ENCODE measurements at regions not wholly inside any gene's neighbourhood (a gene's known extent, or its start where the extent isn't known, plus 50 kb on each side); places are given as distances from the start of the nearest gene placed in this dataset.

DNA sequence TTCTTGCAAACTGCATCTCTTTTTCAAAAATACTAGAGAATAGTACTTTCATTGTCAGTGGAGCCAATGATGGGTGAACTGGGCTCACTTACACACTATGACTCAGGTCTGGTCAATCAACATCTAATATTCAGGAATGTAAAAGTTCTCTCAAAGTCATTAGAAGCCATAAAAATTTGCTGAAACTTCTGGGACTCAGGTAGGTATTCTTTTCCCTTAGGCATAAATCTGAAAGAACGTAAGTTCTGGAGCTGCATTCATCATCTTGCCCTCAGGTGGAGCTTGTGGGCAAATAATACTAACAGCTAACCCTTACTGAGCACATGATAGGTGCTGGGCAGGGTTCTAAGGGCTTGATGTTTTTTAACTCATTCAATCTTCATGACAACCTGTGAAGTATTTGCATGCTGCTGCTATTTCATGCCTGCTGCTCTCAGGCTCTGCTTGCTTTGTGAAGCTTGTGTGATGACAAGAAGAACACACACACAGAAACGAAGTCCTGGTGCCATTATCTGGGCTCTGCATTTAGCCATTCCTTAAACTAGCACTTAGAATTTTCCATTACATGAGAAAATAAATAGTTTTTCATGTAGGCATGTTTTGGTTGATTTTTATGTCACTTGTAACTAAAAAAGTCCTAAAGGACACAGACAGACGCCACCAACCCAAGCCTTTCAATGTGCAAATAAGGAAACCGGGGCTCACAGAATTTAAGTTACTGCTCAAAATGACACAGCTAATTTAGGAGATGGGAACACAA, 394.2 kb upstream of the LYPLAL1 start:
- Histone ChIP-seq H3K9ac (ENCODE audit: low read length) (no peak overlapping the region), H3K9me3 (ENCODE audit: control insufficient read depth, low read length) (no peaks in the 10 kb centered on the region), H3K27me3 (replicated peaks; ENCODE audit: control insufficient read depth, insufficient read depth, low read length) (no peaks in the 10 kb centered on the region), H3K36me3 (ENCODE audit: control insufficient read depth, insufficient read depth, low read length, severe bottlenecking) (no peaks in the 10 kb centered on the region), H3K4me1 (ENCODE audit: control insufficient read depth, insufficient read depth, low read length) (no peaks in the 10 kb centered on the region), H3K4me3 (ENCODE audit: low read length) (no peak overlapping the region)
- DNase-seq (ENCODE audit: low read depth): no peak

DNA sequence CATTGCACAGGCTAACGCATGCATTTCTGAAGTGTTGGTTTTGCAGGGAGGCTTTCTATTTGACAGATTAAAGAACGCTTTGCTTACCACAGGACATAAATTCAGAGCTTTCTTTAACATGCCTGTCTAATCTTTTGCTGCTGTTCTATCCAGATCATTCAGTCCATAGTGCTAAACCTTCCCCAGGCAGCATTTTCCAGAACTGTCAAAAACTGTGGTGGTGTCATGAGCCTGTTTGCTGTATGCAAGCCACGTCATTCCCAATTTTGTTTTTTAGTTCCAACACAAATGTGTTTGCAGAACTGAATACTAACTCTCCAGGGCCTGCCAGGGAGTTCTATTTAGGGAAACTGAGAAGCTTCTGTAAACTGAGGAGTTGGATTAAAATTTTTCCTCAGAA, 390.5 kb upstream of the LYPLAL1 start:
- Histone ChIP-seq H3K4me1 (ENCODE audit: control insufficient read depth, insufficient read depth, low read length) (peaks cover 9% of the 10 kb centered on the region), H3K9ac (ENCODE audit: low read length) (no peak overlapping the region), H3K9me3 (ENCODE audit: control insufficient read depth, low read length) (no peaks in the 10 kb centered on the region), H3K36me3 (ENCODE audit: control insufficient read depth, insufficient read depth, low read length, severe bottlenecking) (no peaks in the 10 kb centered on the region), H3K4me3 (ENCODE audit: low read length) (no peak overlapping the region), H3K27me3 (replicated peaks; ENCODE audit: control insufficient read depth, insufficient read depth, low read length) (no peaks in the 10 kb centered on the region)
- DNase-seq (ENCODE audit: low read depth): no peak

DNA sequence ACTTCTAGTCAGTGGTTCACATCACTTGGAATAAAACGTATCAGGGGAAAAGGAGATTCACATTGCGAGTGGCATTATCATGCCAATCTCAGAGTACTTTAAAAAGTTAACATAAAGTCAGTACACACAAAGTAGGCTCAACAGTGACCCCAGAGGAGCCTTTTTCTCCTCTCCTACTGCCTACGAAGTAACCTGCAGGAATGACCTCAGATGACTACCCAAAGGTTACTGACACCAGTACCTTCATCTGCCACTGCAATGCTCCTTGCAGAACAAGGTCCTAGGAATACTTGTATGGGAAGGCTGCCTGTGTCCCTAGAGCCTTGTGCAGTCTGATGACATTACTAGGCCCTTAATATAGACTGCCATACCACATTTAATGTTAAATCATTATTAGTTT, 389.8 kb upstream of the LYPLAL1 start:
- Histone ChIP-seq H3K36me3 (ENCODE audit: control insufficient read depth, insufficient read depth, low read length, severe bottlenecking) (no peaks in the 10 kb centered on the region), H3K9me3 (ENCODE audit: control insufficient read depth, low read length) (no peaks in the 10 kb centered on the region), H3K27me3 (replicated peaks; ENCODE audit: control insufficient read depth, insufficient read depth, low read length) (no peaks in the 10 kb centered on the region), H3K4me3 (ENCODE audit: low read length) (no peak overlapping the region), H3K4me1 (ENCODE audit: control insufficient read depth, insufficient read depth, low read length) (peaks cover 9% of the 10 kb centered on the region), H3K9ac (ENCODE audit: low read length) (no peak overlapping the region)
- no peak for DNase-seq (ENCODE audit: low read depth)

DNA sequence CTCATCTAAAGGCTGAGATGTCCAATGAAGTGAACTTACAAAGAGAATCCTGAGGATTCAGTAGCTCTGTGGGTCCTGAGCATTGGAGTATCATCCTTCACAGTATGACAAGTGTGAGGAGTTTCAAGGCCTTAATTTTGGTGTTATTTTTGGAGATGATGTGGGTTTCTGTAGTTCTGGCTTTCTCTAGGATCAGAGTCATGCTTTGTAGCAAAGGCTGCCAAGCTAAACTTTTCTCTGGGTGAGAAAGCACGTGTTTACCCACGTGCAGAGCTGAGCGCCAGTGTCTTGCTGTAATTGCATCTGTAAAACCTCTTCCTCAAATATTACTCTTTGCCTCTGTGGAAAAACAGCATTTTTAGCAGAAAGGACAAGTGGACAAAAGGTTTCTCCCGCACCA, 387.8 kb upstream of the LYPLAL1 start:
- H3K4me3 ChIP-seq (ENCODE audit: low read length): no peak overlapping the region
- peak; percentile 29 for DNase-seq (ENCODE audit: low read depth)
- no peaks in the 10 kb centered on the region for H3K27me3 ChIP-seq (replicated peaks; ENCODE audit: control insufficient read depth, insufficient read depth, low read length)
- H3K36me3 ChIP-seq (ENCODE audit: control insufficient read depth, insufficient read depth, low read length, severe bottlenecking): no peaks in the 10 kb centered on the region
- peak overlapping the region; percentile 9 for H3K9ac ChIP-seq (ENCODE audit: low read length)
- H3K4me1 ChIP-seq (ENCODE audit: control insufficient read depth, insufficient read depth, low read length): peaks cover 9% of the 10 kb centered on the region
- H3K9me3 ChIP-seq (ENCODE audit: control insufficient read depth, low read length): peaks cover 5% of the 10 kb centered on the region

DNA sequence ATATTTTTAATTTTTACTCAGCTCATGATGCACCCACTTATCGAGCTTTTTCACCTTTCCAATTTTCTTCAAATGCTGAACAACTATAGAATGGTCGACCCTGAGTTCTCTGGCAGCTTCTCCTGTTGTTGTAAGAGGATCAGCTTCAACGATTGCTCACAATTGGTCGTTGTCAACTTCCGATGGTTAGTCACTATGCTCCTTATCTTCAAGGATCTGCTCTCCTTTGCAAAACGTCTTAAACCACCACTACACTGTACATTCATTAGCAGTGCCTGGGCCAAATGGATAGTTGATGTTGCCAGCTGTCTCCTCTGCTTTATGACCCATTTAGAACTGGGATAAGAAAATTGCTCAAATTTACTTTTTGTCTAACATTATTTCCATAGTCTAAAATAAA, 385.9 kb upstream of the LYPLAL1 start:
- Histone ChIP-seq H3K9me3 (ENCODE audit: control insufficient read depth, low read length) (peaks cover 5% of the 10 kb centered on the region), H3K4me1 (ENCODE audit: control insufficient read depth, insufficient read depth, low read length) (peaks cover 9% of the 10 kb centered on the region), H3K9ac (ENCODE audit: low read length) (no peak overlapping the region), H3K4me3 (ENCODE audit: low read length) (no peak overlapping the region), H3K36me3 (ENCODE audit: control insufficient read depth, insufficient read depth, low read length, severe bottlenecking) (no peaks in the 10 kb centered on the region), H3K27me3 (replicated peaks; ENCODE audit: control insufficient read depth, insufficient read depth, low read length) (no peaks in the 10 kb centered on the region)
- no peak for DNase-seq (ENCODE audit: low read depth)

DNA sequence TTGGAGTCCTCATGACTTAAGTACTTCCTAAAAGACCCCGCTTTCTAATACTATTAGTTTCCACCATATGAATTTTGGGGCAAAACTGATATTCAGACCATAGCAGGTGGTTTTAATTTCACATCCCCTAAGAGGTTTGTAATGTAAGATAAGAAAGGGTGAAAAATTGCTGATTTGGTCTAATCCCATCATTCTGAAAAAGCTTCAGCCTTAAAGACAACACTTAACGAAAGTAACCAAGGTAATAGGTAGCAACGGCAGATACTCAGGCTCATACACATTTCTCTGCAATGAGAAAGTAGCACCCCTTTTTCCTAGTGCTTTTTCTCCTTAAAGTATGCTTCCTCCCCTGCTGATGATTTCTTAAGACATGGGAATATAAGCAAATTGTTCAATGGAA, 376.9 kb upstream of the LYPLAL1 start:
- Histone ChIP-seq H3K9me3 (ENCODE audit: control insufficient read depth, low read length) (no peaks in the 10 kb centered on the region), H3K9ac (ENCODE audit: low read length) (no peak overlapping the region), H3K4me3 (ENCODE audit: low read length) (no peak overlapping the region), H3K27me3 (replicated peaks; ENCODE audit: control insufficient read depth, insufficient read depth, low read length) (no peaks in the 10 kb centered on the region), H3K4me1 (ENCODE audit: control insufficient read depth, insufficient read depth, low read length) (no peaks in the 10 kb centered on the region), H3K36me3 (ENCODE audit: control insufficient read depth, insufficient read depth, low read length, severe bottlenecking) (no peaks in the 10 kb centered on the region)
- DNase-seq (ENCODE audit: low read depth): no peak

DNA sequence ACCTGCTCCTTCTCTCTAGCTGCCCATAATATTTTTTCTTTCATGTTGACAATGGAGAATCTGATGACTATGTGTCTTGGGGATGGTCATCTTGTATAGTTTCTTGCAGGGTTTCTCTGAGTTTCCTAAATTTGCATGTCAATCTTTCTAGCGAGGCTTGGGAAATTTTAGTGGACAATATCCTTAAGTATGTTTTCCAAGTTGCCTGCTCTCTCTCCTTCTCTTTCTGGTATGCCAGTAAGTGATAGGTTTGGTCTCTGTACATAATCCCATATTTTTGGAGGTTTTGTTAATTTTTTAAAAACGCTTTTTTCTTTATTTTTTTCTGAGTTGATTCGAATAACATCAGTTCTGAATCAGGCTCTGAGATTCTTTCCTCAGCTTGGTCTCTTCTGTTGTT, 370.9 kb upstream of the LYPLAL1 start:
- Histone ChIP-seq H3K9me3 (ENCODE audit: control insufficient read depth, low read length) (peaks cover 6% of the 10 kb centered on the region), H3K4me1 (ENCODE audit: control insufficient read depth, insufficient read depth, low read length) (peaks cover 6% of the 10 kb centered on the region), H3K4me3 (ENCODE audit: low read length) (no peak overlapping the region), H3K9ac (ENCODE audit: low read length) (no peak overlapping the region), H3K27me3 (replicated peaks; ENCODE audit: control insufficient read depth, insufficient read depth, low read length) (no peaks in the 10 kb centered on the region), H3K36me3 (ENCODE audit: control insufficient read depth, insufficient read depth, low read length, severe bottlenecking) (no peaks in the 10 kb centered on the region)
- DNase-seq (ENCODE audit: low read depth): no peak

DNA sequence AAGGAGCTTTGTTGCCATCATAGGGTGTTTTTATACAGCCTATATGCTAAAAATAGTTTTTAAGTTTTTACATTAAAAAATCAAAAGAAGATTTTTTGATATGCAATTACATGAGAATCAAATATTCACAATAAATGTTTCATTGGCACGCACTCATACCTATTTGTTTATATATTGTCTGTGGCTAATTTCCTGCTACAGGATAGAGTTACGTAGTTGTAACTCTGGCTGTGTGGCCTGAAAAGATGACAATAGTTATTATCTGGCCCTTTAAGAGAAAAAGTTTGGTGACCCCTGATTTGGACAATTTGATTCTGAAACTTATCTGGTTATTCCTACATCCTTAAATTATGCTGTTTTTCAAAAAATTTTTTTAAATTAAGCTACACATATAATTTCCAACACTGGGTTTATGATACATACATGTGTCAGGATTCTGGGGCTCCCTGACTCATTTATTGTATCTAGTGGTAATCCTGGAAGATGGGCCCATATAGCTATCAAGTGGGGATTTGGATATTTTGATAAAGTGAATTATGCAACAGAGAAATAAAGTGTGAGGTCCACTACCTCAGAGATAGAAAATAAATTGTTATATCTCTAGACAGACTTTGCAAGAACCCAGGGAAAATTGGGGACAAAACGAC, 370.2 kb upstream of the LYPLAL1 start:
- Histone ChIP-seq H3K27me3 (replicated peaks; ENCODE audit: control insufficient read depth, insufficient read depth, low read length) (no peaks in the 10 kb centered on the region), H3K9me3 (ENCODE audit: control insufficient read depth, low read length) (peaks cover 6% of the 10 kb centered on the region), H3K36me3 (ENCODE audit: control insufficient read depth, insufficient read depth, low read length, severe bottlenecking) (no peaks in the 10 kb centered on the region), H3K4me3 (ENCODE audit: low read length) (no peak overlapping the region), H3K9ac (ENCODE audit: low read length) (no peak overlapping the region), H3K4me1 (ENCODE audit: control insufficient read depth, insufficient read depth, low read length) (peaks cover 6% of the 10 kb centered on the region)
- no peak for DNase-seq (ENCODE audit: low read depth)

DNA sequence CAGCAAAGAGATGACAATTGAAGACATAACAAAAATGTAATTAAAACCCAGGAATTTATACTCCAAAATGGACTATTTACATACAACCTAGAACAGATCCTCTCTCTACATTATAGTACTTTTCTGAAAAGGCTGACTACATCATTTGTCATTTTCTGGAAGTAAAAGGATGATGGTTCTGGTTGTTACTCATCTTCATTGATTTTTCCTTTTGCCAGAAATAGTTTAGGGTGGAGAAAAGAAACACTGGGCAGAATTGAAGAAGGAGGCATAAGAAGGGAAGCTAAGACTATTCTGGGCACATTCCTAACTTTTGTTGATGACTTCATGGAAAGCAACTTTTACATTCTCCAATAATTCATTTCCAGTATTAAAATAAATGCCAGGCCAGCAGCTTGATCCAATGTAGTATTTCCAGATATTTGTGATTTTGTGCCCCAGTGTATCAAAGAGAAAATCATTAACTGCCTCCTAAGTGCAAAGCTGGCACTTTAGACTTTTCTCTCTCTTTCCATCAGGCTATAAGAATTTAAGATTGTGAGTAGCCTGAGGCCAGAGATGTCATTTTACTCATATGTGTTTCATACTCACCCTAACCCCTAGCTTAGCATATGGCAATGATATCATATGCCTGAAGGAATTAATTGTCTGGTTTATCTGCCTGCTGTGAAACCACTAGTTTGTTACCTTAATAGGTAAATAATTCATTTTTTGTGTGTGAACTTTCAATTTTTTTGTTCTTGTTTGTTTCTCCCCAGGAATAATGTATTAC, 369.5 kb upstream of the LYPLAL1 start:
- H3K27me3 ChIP-seq (replicated peaks; ENCODE audit: control insufficient read depth, insufficient read depth, low read length): no peaks in the 10 kb centered on the region
- peaks cover 6% of the 10 kb centered on the region for H3K9me3 ChIP-seq (ENCODE audit: control insufficient read depth, low read length)
- H3K4me3 ChIP-seq (ENCODE audit: low read length): no peak overlapping the region
- peaks cover 6% of the 10 kb centered on the region for H3K4me1 ChIP-seq (ENCODE audit: control insufficient read depth, insufficient read depth, low read length)
- H3K9ac ChIP-seq (ENCODE audit: low read length): no peak overlapping the region
- no peaks in the 10 kb centered on the region for H3K36me3 ChIP-seq (ENCODE audit: control insufficient read depth, insufficient read depth, low read length, severe bottlenecking)
- DNase-seq (ENCODE audit: low read depth): peak; percentile 10

DNA sequence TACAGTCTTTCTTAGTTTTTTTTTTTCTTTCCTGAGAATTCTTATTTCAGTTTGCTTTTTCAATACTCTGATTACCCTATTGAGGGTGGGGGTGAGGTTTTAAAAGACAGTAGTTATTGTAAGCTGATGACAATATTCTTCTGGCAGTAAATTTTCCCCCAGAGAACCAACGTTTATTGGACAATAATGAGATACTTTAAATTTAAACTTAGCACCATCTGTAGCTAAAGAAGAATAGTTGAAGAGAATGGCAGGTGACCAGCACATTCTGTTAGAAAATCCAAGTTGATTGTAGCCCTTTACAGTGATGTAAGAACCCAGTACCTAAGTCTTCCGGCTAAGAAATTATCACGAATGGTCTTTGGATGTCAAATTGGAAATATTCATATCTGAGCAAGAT, 364.6 kb upstream of the LYPLAL1 start:
- Histone ChIP-seq H3K27me3 (replicated peaks; ENCODE audit: control insufficient read depth, insufficient read depth, low read length) (no peaks in the 10 kb centered on the region), H3K9me3 (ENCODE audit: control insufficient read depth, low read length) (no peaks in the 10 kb centered on the region), H3K4me1 (ENCODE audit: control insufficient read depth, insufficient read depth, low read length) (peaks cover 31% of the 10 kb centered on the region), H3K4me3 (ENCODE audit: low read length) (no peak overlapping the region), H3K36me3 (ENCODE audit: control insufficient read depth, insufficient read depth, low read length, severe bottlenecking) (no peaks in the 10 kb centered on the region), H3K9ac (ENCODE audit: low read length) (no peak overlapping the region)
- no peak for DNase-seq (ENCODE audit: low read depth)

DNA sequence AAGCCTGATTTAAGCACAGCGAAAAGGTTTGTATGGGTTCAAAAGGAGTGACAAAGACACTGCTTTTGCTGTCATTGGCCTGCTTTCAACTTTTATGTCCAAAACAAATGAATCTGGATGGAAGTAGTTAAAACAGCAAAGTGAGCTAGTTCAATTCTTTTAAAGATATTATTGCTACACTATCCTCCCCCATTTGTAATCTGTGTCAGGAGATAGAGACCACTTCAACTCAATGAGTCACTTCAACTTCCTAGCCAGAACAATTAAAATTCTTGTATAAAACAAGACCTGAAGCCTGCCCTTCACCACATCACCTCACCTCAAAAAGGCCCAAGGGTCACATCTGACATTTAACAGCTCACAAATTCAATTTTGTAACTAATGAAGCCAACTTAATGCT, 364.1 kb upstream of the LYPLAL1 start:
- no peak overlapping the region for H3K4me3 ChIP-seq (ENCODE audit: low read length)

More for the DNA sequence above, 364.1 kb upstream of the LYPLAL1 start:
- H3K9me3 ChIP-seq (ENCODE audit: control insufficient read depth, low read length): no peaks in the 10 kb centered on the region
- H3K4me1 ChIP-seq (ENCODE audit: control insufficient read depth, insufficient read depth, low read length): peaks cover 25% of the 10 kb centered on the region
- no peak for DNase-seq (ENCODE audit: low read depth)
- no peak overlapping the region for H3K9ac ChIP-seq (ENCODE audit: low read length)
- H3K27me3 ChIP-seq (replicated peaks; ENCODE audit: control insufficient read depth, insufficient read depth, low read length): no peaks in the 10 kb centered on the region
- no peaks in the 10 kb centered on the region for H3K36me3 ChIP-seq (ENCODE audit: control insufficient read depth, insufficient read depth, low read length, severe bottlenecking)
